ENCODE measurements at regions not wholly inside any gene's neighbourhood (a gene's known extent, or its start where the extent isn't known, plus 50 kb on each side); places are given as distances from the start of the nearest gene placed in this dataset.
A peak's percentile ranks its signal among the peaks of the same experiment; 100 is the strongest.

DNA sequence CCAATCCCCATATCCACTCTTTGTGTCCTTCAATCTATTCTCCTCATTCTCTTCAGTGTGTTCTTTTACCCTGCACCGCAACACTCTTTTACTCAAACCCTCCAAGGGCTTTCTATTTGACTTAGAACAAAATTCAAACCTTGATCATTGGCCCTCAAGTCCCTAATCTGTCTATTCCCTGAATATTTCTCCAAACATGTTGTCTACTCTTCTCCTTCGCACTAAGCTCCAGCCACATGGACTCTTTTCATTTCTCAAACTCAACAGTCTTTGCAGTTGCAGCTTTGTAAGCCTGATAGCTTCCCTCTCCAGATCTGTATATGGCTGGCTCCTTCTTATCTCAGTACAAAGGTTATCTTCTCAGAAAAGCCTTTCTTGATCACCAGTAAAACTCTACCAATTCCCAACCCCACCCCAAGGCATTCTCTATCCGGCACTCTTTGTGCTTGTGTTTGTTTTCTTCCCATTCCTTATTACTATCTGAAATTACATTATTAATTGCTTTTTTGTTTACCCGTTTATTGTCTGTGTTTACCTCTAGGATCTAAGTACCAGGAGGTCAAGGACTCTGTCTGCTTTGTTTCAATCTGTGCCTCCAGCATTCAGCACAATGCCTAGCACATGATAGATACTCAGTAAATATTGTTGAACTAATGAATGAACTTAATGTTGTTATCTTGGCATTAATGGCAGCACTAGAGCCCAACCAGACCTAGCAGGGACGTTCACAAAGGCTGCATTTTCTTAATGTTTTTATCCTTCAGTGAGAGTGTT, 147.4 kb downstream of the BBOX1 start:
- Mint-ChIP-seq H3K27me3 (peaks cover 3% of the 10 kb centered on the region), H3K9me3 (no peaks in the 10 kb centered on the region), H3K4me3 (peak overlapping the region; percentile 24), H3K27ac (peak overlapping the region; percentile 11), H3K36me3 (no peaks in the 10 kb centered on the region), H3K4me1 (ENCODE audit: unreplicated experiment) (peaks cover 20% of the 10 kb centered on the region)
- no peak for DNase-seq (ENCODE audit: extremely low spot score, unreplicated experiment)
- TF ChIP-seq, protein P1, sequence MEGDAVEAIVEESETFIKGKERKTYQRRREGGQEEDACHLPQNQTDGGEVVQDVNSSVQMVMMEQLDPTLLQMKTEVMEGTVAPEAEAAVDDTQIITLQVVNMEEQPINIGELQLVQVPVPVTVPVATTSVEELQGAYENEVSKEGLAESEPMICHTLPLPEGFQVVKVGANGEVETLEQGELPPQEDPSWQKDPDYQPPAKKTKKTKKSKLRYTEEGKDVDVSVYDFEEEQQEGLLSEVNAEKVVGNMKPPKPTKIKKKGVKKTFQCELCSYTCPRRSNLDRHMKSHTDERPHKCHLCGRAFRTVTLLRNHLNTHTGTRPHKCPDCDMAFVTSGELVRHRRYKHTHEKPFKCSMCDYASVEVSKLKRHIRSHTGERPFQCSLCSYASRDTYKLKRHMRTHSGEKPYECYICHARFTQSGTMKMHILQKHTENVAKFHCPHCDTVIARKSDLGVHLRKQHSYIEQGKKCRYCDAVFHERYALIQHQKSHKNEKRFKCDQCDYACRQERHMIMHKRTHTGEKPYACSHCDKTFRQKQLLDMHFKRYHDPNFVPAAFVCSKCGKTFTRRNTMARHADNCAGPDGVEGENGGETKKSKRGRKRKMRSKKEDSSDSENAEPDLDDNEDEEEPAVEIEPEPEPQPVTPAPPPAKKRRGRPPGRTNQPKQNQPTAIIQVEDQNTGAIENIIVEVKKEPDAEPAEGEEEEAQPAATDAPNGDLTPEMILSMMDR (conservative IDR thresholded peaks at IDR 0.05), result no peak

DNA sequence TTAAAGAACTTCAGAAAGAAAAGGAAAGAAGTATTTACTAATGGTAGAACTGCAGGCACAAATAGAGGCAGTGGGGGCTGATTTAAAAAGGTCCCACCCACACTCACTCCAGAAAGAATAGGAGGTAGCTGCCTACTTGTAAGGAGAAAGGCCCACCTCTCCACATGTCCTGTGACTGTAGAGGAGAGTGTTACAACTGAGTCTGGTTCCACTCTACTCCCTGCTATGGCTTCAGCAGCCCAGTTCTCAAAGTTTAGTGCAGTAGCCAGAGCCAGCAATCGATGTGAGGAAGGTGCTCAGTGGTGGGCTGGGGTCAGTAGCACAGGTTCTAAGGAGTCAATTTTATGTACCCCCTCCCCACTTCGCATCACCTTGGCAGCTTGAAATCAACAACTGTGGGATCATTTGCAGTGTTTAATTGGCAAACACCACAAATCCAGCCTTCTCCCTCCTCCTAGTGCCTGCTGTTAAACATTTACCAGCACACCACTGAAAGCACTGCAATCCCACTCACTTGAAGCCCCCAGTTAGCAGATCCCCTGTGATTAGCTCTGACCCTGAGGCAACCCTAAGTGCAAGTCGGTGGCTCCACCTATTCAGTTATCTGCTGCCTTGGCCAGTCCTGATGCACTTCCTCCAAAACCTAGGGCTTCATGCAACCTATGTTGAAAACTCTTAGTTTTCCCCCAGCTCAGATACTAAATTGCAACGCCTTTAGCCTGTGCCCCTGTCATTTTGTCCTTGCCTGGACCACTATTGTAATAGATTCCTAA, 146.6 kb downstream of the BBOX1 start:
- Mint-ChIP-seq H3K4me1 (ENCODE audit: unreplicated experiment) (peaks cover 20% of the 10 kb centered on the region), H3K27me3 (peaks cover 3% of the 10 kb centered on the region), H3K27ac (peak overlapping the region; percentile 11), H3K9me3 (no peaks in the 10 kb centered on the region), H3K36me3 (no peaks in the 10 kb centered on the region), H3K4me3 (no peak overlapping the region)
- no peak for DNase-seq (ENCODE audit: extremely low spot score, unreplicated experiment)
- TF ChIP-seq, protein P1 (conservative IDR thresholded peaks at IDR 0.05), result no peak

DNA sequence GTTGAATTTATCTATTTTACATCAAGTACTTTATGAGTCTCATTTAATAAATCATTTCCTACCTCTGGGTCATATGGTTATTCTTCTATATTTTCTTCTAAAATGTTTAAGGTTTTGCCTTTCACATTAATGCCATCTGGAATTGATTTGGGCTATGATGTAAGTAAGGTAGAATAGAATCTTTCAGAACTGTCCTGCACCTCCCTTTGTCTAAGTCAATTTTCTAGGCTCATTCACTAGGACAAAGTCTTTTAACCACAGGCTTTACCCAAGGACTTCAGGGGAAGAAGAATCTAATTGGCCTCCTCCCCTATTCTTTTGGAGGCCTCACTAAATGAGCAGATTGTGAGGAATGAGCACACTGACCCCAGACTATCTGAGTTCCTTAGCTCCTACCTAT, 146.0 kb downstream of the BBOX1 start:
- peaks cover 20% of the 10 kb centered on the region for H3K4me1 Mint-ChIP-seq (ENCODE audit: unreplicated experiment)
- H3K27me3 Mint-ChIP-seq, result peaks cover 3% of the 10 kb centered on the region
- no peak overlapping the region for H3K4me3 Mint-ChIP-seq
- no peak overlapping the region for H3K27ac Mint-ChIP-seq
- no peaks in the 10 kb centered on the region for H3K36me3 Mint-ChIP-seq
- TF ChIP-seq, protein P1 (conservative IDR thresholded peaks at IDR 0.05), result no peak
- no peaks in the 10 kb centered on the region for H3K9me3 Mint-ChIP-seq
- DNase-seq (ENCODE audit: extremely low spot score, unreplicated experiment), result no peak

DNA sequence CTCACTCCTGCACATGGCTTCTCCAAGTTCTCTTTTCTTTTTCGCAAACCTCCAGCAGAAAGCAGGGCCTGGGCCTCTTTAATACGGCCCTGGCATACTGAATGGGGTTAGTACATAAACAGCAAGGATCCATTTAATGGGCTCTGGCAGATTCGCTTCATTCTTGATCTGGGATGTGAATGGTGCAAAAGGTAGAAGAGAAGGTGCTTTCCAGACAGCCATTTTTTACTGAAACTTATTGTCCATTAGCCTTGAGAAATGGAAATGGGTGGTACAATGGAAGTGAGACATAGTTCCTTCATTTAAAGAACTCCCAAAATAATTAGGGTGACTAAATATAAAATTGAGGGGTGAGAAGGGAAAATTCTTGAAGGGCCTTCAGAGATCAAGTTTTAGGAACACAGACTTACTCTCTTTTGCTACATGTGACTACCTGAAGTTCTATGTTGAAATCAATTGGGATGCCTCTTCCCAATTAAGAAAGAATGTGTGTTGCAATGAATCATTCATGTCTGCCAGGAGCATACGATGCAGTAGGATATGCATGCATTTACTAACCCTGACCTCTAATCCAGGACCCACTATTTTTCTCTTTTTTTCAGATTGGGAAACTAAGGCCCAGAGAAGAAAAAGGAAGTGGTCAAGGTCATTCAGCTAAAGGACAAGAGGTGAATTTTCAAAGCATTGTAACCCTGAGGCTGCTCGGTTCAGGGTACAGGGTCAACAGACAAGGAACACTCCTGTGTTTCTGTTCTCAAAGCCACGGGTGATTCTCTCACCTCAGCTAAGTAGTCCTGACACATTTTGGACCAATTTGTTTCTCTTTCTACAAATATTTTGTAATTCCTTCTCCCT, 144.1 kb downstream of the BBOX1 start:
- no peaks in the 10 kb centered on the region for H3K36me3 Mint-ChIP-seq
- TF ChIP-seq, protein P1 (conservative IDR thresholded peaks at IDR 0.05), result no peak
- no peak for DNase-seq (ENCODE audit: extremely low spot score, unreplicated experiment)
- no peak overlapping the region for H3K27ac Mint-ChIP-seq
- H3K4me1 Mint-ChIP-seq (ENCODE audit: unreplicated experiment), result peaks cover 20% of the 10 kb centered on the region
- no peaks in the 10 kb centered on the region for H3K27me3 Mint-ChIP-seq
- H3K4me3 Mint-ChIP-seq, result no peak overlapping the region
- H3K9me3 Mint-ChIP-seq, result no peaks in the 10 kb centered on the region

DNA sequence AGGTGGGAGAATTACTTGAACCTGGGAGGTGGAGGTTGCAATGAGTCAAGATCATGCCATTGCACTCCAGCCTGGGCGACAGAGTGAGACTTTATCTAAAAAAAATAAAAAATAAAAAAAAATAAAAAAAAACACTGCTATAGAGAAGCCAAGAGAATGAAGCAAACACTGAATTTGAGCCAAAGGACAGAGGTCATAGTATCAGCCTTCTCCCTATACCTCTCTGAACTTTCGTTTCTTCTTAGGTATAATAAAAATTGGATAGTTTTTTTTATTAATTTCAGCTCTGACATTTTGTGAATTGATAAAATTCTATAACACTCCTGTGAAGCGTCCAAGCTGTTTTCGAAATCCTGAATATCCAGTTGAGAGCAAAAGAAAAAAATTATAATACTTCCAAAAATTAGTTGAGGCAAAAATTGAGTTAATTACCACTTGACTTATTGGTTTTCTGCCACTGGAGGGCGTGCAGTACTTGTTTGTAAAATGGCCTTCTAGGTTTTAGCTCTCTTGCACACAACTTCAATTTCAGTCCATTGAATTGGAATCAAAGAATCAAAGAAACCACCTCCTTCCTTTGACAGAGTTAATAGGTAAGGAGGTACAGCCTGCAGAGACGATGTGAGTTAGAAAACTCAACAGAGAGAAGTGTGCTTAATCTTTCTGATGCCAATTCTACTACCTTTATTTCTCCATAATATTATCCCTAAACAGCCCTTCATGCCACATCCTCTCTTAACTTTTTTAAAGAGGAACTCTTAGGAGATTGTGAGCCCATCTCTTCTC, 143.2 kb downstream of the BBOX1 start:
- Mint-ChIP-seq H3K4me1 (ENCODE audit: unreplicated experiment) (peaks cover 20% of the 10 kb centered on the region), H3K27ac (no peak overlapping the region), H3K27me3 (no peaks in the 10 kb centered on the region), H3K9me3 (no peaks in the 10 kb centered on the region), H3K36me3 (no peaks in the 10 kb centered on the region), H3K4me3 (no peak overlapping the region)
- TF ChIP-seq, protein P1 (conservative IDR thresholded peaks at IDR 0.05), result peak; percentile 92
- no peak for DNase-seq (ENCODE audit: extremely low spot score, unreplicated experiment)
